ENCODE measurements at regions not wholly inside any gene's neighbourhood (a gene's known extent, or its start where the extent isn't known, plus 50 kb on each side); places are given as distances from the start of the nearest gene placed in this dataset.

GRCh38 chr10:109411917-109412316, 511.4 kb downstream of the XPNPEP1 start:
- TF ChIP-seq POLR2AphosphoS5 (IDR thresholded peaks at IDR 0.05) (no peak), CTCF (IDR thresholded peaks at IDR 0.05 in 8 of 11, conservative IDR thresholded peaks at IDR 0.05 in 3 of 11) (no peak), POLR2A (IDR thresholded peaks at IDR 0.05) (no peak)

Data from spleen (tissue), 7 donors.